DMS114 treated with DMSO at 0.1 percent for 48 hours (cell line): ENCODE measurements at regions not wholly inside any gene's neighbourhood (a gene's known extent, or its start where the extent isn't known, plus 50 kb on each side); places are given as distances from the start of the nearest gene placed in this dataset.

Experiments
- DNase-seq: peaks from one replicate; lab custom pipeline; 2025; ENCODE audit not compliant: unreplicated experiment; lab: John Stamatoyannopoulos, UW

DNA sequence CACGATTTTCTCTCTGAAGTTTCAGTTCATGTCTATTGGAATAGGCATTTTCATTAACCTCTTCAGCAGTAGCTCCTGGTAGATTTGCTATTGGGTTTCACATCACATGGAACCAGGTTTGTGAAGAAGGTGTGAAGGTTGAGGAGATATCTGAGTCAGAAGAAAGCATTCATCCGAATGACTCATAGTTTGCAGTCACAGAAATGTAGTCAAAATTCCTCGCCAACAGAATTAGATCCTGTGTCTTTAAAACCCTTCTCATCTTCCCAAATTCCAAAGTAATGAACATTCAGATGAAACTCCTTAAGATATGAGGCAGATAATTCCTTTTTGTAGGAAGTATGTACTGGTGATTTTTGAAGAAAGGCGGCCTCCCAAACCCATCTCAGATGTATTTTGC, 125.0 kb upstream of the LARGE1 start:
- no peak for DNase-seq

DNA sequence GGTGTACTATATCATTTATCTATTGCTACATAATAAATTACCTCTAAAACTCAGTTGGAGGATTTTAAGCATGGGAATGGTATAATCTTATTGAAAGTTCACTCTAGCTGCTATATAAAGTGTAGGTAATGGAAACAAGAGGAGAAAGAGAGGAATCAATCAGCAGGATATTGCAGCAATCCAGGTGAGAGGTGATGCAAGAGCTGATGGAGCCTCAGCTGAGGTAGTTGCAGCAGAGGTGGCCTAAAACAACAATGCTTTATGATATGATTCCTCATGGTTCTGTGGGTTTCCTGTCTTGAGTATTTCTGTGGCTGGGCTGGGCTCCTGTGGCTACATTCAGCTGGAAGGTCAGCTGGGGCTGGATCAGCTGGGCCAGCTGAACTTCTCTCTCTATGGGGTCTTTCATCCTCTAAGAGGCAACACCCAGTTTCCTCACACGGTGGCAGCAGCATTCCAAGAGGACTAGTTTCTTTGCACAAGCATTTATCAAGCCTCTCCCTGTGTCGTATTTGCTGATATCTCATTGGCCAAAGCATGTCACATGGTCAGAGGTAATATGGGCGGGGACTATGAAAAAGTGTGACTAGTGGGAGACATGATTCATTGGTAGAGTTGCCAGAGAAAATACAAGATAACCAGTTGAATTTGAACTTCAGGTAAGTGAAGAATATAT, 135.4 kb upstream of the LARGE1 start:
- peak; percentile 55 for DNase-seq

DNA sequence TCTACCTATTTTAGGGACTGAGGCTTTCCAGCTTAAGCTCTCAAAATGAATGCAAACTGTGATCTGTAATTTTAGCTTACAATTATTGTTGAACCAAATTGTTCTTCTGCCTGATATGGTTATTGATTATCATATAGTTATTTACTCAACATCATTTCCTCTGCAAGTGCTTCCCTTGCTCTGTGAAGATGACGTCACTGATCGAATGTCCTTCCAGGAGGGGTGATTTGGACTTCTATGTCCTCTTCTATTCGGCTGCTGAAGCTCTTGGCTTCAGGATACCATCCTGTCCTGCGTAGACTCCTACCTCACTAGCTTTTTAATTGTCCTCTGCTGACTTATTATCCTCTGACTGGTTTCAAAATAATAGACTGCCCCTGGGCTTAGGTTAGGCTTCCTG, 137.4 kb upstream of the LARGE1 start:
- no peak for DNase-seq

DNA sequence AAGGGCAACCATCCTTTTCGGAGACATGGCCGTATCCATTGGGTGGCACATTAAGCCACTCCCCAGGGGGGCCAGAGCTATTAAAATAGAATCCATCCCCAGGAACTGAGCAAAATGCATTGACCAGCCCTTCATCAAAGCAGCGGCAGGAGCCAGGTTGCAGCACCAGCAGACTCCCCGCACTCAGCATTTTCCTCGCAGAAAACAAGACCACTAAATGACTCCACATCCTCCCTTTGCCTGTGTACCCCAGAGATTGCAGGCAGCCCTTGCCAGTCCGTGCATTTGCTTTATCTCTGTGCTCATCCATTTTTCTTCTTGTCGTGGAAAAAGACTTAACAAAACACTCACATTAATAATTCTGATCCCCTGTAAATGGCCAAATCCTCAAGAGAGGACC, 144.4 kb upstream of the LARGE1 start:
- DNase-seq, result no peak

DNA sequence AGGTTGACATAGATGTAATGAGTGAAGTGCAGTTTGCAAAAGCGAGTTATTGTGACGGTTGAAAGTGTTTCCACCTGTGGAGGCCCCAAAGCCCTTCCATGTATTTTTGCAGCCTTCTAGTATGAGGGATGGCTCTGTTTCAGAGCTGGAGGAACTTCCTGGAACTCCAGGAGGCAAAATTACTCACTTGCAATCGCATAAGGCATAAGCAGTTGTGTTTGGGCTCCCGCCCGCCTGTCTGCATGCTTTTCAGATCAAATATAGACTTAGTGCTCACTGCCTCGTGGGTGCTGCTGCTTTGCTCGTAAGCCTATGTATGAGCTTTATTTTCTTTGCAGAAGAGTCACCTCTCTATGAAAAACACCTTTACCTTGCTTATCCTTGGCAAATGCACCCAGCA, 146.8 kb upstream of the LARGE1 start:
- DNase-seq, result no peak

DNA sequence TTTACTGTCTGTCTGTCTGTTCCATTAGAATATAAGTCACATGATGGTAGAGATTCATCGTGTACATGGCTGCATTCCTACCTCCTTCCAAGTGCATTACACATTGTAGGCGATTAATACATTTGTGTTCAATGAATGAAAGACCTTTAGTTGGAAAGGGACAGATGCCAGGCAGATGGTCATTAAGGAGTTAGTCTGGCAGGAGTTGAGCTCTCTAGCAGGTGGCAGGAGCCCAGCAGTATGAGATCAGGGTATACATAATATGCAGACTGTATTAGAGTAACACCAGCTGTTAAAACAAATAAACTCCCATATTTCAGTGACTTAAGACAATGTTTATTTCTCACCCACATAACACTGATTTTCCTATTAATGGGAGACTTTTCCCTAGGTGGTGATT, 147.7 kb upstream of the LARGE1 start:
- DNase-seq, result no peak

DNA sequence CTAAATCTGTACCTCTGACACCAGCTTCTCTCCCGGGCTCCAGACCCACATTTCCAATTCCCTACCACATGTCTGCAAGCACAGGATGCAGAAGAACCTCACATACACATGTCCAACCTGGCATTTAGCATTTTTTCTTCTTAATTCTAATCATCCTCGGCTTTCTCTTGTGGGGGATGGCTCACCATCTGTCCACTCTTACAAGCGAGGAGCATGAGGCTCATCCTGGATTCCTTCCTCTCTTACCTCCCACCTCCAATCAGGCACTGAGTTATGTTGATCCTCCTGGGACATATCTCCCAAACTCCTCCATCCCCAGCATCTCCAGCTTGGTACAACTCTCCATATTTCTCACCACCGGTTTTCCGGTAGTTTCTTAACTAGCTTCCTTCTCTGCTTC, 149.8 kb upstream of the LARGE1 start:
- no peak for DNase-seq

DNA sequence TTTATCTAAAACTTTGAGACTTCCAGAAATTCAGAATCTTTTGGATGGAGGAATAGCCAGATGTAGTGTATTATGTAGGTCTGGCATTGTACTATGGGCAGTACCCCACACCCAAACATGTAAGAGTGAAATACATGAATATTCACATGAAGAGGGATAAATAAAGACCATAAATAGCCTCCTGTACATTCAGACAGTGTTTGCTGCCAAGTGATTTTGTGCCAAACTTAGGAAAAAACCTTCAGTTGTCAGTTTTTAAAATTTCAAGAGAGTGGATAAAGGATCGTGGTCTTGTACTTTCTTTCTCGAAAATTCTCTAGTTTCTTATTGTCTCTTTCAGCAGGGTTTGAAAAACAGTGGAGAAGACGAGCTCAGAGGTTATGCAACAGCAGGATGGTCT, 150.3 kb upstream of the LARGE1 start:
- DNase-seq, result no peak

DNA sequence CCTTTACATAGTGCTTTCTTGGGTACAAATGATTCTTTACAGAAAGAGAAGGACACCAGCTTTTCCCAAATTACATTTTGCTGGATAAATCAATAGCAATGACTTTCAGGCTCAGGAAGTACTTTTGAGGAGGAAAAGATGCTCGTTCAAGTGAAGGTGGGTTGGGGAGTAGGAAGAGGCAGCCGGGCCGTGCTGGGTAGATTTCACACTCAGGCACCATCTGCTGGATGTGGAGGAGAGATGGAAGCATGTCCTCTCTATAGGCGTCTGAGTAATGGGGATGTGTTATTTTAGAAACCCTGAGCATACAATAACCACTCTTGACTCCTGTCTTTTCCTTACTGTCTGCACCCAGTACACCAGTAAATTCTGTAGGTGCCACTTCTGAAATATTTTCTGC, 152.3 kb upstream of the LARGE1 start:
- DNase-seq, result no peak

DNA sequence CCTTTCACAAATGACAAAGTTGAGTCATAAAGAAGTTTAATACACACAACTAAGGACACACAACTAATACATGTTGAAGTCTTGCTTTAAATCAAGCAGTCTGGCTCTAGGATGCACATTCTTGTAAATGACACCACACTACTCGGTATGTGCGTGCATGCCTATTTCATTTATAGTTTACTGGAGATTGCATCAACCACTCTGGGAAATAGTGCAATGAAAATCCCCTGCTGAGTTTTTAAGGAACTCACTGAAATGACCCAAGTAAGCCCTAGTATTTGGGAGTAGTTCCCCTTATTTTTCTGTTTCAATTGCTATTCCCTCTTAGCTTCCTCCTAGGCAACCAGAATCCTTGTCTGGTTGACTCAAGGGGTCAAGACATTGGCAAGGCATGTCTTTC, 160.2 kb upstream of the LARGE1 start:
- no peak for DNase-seq

DNA sequence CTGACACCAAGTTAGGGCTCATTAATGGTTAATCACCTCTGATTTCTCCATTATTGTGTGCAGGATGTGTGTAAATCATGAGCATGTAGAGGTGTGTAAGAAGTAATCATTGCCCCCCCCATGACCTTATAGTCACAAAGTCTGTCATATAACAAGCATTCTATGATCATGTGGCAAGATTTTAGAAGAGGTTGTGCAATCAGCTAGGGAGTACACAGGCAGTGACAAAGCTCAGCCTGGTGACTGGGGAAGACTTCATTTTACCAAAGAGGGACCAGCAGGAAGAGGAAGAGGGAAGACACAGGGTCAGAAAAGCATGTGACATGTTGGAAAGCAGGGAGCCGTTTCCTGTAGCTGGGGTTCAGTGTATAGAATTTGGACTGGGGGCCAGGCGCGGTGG, 176.5 kb upstream of the LARGE1 start:
- no peak for DNase-seq

DNA sequence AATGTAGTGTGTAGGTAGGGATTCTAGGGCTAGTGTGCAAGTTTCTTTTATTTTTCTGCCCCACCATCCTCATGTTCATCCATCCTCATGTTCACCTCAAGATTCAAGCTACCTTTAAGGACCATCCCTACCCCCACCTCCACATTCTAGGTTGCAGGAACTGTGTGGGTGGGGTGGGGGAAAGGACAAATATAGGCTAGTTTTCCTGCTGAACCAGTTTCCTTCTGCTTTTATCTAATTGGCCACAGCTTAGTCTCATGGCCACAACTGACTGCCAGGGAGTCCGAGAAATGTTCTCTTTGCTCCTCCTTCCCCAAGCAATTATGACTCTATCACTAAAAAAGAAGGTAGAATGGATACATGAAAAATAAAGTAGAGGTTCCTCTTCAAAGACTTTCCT, 179.0 kb upstream of the LARGE1 start:
- DNase-seq, result no peak

DNA sequence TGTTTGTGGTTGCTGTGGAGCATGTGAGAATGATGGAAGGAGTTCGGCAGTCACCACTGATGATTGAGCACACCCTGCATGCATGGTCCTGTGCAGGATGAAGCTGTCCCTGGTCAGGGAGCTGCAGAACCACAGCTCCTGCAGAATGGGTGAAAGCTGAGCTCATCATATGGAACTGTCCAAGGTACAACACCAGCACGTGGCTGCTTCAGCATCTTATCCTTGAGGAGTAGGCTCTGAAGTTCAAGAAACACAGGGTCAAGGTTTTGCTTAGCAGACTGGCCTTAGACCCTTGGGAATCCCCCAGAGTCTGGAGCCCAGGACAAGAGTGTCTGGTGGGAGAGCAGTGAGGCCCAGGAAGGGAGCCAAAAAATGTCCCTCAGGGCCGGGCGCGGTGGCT, 182.4 kb upstream of the LARGE1 start:
- no peak for DNase-seq

DNA sequence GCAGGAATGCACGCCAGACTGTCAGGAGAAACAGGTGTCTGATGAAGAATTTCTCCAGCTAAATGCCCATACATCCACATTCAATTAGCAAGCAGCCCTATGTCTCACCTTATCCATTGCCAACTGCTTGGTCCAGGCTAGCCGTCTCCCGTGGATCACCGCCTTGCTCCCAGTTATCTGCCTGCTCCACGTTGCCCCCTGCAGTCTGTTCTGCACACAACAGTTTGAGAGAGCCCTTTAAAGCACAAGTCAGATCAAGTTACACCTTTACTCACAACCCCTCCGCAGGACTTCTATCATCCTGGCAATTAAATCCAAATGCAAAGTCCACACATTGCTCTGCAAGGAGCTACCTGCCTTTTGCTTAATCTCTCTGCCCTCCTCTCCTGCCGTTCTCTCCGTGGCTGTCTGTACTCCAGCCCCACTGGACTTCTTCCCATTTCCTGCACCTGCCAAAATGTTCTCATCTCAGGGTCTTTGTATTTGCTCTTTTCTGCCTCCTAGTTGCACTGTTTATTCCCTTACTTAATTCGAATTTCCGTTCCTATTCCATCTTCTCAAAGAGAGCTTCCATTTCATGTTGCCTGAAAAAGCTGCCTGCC, 185.3 kb upstream of the LARGE1 start:
- peak; percentile 13 for DNase-seq

DNA sequence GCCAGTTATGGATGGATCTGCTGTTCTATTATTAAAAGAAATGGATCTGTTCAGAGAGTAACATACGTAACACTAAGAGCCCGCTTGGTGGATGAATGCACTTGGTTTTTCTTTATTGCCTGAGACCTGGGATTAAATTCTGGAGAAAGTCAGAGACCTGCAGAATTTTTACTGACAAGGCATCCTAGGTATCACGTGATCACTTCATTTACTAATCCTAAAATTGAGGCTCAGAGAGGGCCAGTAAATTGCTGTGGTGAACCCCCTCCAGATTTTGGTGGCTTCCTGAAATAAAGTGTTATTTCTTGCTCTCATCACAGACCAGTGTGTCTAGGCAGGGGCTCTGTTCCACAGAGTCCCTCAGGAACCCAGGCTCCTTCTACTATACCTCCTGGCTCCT, 187.9 kb upstream of the LARGE1 start:
- no peak for DNase-seq

DNA sequence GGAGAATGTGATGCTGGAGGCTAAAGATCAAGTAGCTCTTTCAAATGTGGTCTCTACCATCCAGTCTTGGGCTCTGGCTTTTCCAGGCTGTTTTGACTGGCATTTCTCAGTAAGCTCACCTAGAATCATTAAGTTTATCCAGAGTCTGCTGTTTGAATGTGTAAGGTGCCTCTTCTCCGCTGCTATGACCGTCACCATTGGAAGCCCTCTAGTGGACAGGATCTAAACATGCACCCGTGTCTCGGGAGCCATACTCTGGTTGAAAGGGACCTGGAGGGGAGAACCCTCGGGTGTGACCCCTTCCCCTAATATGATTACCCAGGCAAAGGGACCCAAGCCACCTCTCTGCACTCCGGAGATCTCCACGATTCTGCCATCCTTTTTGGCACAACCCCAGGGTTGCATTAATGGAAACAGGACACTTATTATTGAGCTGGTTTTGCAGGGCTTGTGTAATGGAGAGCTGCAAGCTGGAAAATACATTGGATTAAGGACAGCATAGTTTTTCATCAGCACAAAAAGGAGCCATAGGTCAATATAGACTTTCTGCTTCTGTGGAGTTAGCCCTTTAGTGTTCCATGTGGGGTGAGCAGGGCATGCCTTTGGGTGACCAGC, 191.0 kb upstream of the LARGE1 start:
- DNase-seq, result peak; percentile 18

DNA sequence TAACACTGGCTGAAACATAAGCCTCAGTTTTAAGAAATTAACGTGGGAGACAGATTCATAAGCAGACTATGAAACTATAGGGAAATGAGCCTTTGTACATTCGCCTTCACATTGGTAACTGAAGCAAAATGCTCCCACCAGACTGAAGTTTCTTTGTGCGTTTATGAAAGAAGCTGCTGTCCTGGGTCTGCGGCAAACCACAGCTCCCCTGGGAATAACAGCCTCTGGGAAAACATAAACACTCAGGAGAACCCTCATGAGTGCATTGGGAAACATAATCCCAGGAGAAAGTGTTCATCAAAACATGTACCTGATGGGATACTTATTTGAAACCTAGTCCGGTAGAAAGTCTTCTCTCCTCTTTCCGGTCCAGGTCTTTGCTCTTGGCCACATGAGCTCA, 193.1 kb upstream of the LARGE1 start:
- no peak for DNase-seq

DNA sequence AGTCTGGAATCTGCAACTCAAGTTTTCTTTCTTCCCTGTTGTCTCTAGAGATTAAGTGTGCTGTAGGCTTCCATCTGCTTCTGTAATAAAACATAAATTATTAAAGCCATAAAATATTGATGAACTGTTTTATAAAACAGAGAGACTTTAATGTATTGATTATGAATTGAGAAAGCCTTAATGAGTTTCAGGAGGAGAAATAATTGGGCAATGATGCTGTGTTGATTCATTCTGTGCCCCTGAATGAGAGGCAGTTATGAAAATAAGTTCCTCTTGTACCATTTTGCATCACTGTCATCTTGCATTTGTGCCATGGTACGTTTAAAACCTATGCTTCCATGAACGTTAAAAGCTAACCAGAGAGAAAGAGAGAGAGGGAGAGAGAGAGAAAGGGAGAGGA, 194.1 kb upstream of the LARGE1 start:
- no peak for DNase-seq

DNA sequence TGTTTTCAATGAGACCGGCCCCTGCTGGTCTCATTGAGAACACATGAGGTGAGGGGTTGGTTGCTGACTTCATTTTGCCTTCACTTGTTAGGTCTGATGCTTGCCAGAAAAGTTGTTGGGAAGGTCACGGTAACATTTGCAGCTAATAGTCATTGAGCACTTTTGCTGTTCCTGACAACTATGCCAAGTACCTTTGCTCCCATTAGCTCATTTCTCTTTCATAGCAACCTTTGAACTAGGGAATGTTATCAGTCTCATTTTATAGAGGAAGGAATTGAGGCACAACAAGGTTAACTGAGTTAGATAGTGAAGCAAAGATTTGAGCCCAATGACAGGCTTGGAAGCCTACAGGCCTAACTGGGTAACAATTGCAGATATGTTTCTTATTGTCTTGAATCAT, 195.4 kb upstream of the LARGE1 start:
- no peak for DNase-seq

DNA sequence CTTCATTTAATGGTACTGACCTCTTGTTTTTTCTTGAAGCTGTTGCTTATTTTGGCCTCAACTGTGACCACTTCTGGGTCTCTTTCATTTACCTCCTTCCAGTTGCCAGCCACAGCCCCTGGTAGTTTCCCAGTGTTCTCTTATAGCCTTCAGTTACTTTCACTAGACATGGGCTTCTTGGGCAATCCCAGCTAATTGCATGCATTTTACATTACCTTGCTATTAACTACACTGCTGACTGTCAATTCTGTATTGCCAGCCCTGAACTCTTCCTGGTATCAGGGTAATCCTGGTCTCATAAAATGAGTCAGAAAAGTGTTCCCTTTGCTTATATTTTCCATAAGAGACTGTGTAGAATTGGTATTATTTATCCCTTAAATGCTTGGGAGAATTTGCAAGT, 195.8 kb upstream of the LARGE1 start:
- no peak for DNase-seq

DNA sequence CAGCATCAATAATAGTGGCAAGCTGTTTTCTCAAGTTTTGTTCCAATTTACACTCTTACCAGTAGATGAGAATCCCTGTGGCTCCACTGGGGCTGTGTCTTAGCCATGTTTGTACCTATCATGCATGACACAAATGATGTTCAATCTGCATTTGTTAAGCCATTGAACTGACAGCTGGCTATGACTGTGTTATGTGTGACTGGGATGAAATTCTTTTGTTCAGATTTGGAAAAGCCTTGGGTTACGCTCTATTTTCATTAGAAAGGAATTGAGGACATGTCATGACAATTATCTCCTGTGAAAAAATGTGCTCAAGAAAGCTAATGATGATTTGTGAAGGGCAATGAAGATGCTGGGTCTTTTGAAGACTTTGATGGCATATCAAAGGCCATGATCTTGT, 201.8 kb upstream of the LARGE1 start:
- no peak for DNase-seq

DNA sequence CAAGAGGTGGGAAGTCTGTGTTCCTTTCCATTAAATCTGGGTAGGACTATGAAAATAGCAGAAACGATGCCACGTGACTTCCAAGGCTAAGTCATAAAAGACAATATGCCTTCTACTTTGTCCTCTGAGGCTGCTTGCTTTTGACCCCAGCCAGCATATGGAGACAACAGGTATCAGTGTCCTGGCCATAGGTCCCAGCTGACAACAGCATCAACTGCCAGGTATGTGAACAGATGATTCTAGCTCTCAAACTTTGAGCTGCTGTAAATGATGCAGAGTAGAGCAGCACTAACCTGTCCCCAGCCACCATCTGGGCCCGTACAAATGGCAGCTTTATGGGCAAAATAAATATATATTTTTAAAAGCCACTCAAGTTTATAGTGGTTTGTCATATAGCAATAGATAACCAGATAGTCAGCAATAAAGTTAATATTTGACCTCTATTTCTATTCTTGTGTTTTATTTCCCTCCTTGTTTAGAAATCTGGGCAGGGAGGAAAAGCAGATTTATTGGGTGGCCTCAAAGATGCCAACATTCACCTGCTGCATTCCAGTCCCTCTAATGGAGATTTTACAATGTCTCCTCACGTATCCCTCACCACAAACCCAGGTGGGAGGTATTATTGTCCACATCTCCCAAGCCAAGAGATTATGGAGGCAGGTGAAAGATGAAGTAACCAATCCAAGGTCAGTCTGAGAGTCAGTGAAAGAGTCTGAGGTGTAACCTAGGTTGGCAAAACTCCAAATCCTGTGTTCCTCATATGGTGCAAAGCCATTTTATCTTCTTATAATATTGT, 209.6 kb upstream of the LARGE1 start:
- DNase-seq, result no peak
